ENCODE measurements at regions not wholly inside any gene's neighbourhood (a gene's known extent, or its start where the extent isn't known, plus 50 kb on each side); places are given as distances from the start of the nearest gene placed in this dataset.

DNA sequence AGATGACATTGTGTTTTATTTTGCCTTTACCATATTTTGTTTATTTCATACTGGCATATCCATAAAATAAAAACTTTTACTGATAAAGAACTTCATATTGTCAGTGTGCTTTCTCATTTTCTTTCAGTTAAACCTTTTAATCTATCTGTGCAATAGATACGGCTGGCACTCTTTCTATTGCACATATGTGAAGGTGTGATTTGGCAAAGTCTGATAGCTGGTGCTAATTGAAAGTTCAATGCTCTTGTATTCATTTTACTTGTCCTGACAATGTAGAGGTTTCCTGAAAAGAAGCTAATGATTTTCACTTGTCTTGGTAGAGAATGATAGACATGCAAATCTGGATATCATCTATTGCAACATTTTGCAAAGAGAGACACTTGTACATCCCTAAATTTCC lies 467.0 kb downstream of the NSUN3 start:
- CTCF ChIA-PET, result no interaction called here
- DNase-seq (no peak), ATAC-seq (no peak)
- Mint-ChIP-seq H3K27ac (no peak overlapping the region), H3K27me3 (no peaks in the 10 kb centered on the region), H3K9me3 (ENCODE audit: low read depth) (peaks cover 2% of the 10 kb centered on the region), H3K4me1 (no peaks in the 10 kb centered on the region), H3K36me3 (no peaks in the 10 kb centered on the region), H3K4me3 (no peak overlapping the region)

DNA sequence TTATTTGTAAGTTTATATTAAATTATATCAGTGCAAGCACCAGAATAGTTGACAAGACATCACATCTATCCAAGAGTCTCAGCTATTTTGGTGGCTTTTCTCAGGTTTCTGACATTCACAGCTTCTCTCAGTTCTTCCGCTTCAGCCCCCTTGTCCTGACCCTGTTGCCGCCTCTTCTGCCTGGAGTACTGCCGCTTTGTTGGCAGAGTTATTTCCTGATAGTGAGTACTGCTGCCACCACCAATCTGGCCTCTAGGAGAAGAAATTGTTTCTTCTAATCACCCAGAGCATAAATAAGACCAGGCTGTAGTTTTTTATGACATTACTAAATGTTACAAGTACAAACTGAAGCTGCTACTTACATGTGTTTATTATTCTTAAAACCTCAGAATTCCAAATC lies 470.1 kb downstream of the NSUN3 start:
- CTCF ChIA-PET, result no interaction called here
- no peak for ATAC-seq

DNA sequence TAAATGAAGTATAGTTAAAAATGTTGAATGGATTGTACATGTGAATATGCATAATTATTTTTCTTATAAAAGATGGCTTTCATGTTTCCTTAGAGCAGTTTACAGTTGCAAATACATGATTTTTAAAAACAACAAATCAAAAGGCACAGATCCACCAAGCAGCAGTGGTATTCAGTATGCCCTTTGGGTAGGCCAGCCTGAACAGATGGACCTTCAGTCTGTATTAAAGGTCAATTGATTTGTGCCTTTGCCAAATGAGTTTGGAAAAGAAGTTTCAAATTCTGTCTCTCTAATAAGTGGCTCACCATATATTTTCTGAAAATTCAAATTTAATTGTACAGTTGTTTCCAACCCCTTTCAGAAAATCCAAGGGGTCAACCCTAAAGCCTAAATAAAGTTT lies 477.1 kb downstream of the NSUN3 start:
- Mint-ChIP-seq H3K36me3 (no peaks in the 10 kb centered on the region), H3K4me3 (no peak overlapping the region), H3K27ac (no peak overlapping the region), H3K27me3 (no peaks in the 10 kb centered on the region), H3K9me3 (ENCODE audit: low read depth) (no peaks in the 10 kb centered on the region), H3K4me1 (no peaks in the 10 kb centered on the region)
- CTCF ChIA-PET, result no interaction called here
- DNase-seq, result no peak
- no peak for ATAC-seq

More for the DNA sequence above, 470.1 kb downstream of the NSUN3 start:
- H3K4me3 Mint-ChIP-seq, result no peak overlapping the region
- H3K27me3 Mint-ChIP-seq, result no peaks in the 10 kb centered on the region
- no peaks in the 10 kb centered on the region for H3K36me3 Mint-ChIP-seq
- H3K27ac Mint-ChIP-seq, result no peak overlapping the region
- DNase-seq, result no peak
- H3K4me1 Mint-ChIP-seq, result no peaks in the 10 kb centered on the region
- no peaks in the 10 kb centered on the region for H3K9me3 Mint-ChIP-seq (ENCODE audit: low read depth)

DNA sequence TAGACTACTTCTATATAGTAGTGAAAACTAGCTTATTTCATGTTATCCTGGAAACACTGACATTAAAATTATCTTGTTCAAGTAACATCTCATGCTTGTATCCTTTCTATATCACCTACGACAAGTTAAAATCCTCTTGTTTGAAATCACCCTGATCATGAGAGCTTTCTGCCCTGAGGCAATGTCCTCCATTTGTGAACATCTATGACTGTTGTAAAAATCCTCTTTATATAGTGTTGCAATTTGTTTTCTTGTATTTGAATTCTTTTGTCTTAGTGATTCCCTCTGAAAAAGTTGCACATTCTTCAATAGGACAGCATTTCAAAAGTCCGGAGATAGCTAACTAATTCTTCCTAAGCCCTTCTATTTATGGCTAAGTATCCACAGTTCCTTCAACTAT lies 480.3 kb downstream of the NSUN3 start:
- CTCF ChIA-PET, result no interaction called here
- Mint-ChIP-seq H3K36me3 (no peaks in the 10 kb centered on the region), H3K4me1 (no peaks in the 10 kb centered on the region), H3K27ac (no peak overlapping the region), H3K27me3 (no peaks in the 10 kb centered on the region), H3K4me3 (no peak overlapping the region), H3K9me3 (ENCODE audit: low read depth) (no peaks in the 10 kb centered on the region)
- ATAC-seq (no peak), DNase-seq (no peak)

DNA sequence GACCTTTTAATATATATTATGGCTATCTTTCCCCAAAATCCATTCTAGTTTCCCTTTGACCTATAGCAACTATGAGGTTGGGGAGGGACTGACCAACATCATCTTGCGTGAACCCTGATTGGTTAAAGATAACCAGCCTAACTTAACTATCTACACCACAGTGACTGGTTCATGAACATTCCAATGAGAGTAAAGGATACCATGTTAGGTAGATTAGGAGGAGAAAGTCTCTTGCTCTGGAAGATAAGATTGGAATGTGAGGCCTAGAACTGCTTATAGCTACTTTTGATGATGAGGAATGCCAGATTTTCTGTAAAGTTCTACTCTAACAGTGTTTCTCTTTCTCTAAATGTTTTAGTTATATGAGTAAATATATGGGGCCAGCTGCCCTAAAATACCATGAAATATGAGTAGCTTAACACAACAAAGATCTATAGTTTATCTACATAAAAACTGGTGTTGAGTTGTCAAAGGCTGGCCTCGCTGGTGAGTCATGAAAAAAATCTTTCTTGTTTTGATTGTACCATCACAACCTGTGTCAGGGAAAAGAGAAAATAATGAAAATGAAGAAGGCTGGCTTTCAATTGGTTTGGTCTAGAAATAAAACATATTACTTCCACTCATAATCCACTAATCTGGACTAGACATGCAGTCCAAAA lies 481.4 kb downstream of the NSUN3 start:
- no peak overlapping the region for H3K4me3 Mint-ChIP-seq
- H3K27ac Mint-ChIP-seq, result no peak overlapping the region
- no peak for ATAC-seq
- no peak for DNase-seq
- CTCF ChIA-PET, result no interaction called here
- no peaks in the 10 kb centered on the region for H3K4me1 Mint-ChIP-seq
- no peaks in the 10 kb centered on the region for H3K27me3 Mint-ChIP-seq
- H3K9me3 Mint-ChIP-seq (ENCODE audit: low read depth), result peaks cover 2% of the 10 kb centered on the region
- no peaks in the 10 kb centered on the region for H3K36me3 Mint-ChIP-seq

DNA sequence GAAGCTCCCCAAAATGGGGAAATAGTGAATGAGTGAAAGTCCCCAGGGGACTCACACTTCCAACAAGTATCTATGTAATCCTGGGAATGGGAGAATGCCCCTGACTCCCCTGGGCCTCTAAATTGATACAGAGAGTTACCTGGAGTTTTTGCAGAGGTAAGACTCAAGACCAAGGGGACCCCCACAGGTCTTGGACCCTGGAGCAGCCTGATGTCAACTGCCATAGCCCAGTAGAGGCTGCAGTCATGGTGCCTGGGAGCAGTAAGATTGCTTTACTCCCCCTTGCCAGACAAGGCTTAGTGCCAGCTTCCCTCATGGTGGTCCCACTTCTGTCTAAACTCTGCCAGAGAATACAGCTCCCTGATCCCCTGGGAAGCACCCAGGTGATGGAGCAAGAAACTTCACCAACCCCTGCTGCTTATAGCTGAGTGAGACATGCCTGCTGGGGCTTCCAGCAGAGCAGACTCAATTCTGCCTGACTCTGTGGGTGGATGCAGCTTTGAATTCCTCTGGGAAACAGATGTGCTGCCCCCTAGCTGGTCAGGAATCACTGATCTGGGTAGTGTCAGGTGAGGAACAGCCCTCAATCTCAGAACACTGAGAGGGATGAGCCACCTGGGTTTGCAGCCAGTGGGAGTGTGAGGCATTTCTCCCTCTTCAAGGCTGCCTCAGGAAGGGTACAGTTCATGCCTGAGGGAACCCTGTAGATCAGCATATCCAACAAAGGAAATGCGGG lies 485.9 kb downstream of the NSUN3 start:
- H3K36me3 Mint-ChIP-seq, result no peaks in the 10 kb centered on the region
- no peak overlapping the region for H3K27ac Mint-ChIP-seq
- CTCF ChIA-PET, result no interaction called here
- H3K4me3 Mint-ChIP-seq, result no peak overlapping the region
- no peak for DNase-seq
- no peaks in the 10 kb centered on the region for H3K4me1 Mint-ChIP-seq
- peaks cover 6% of the 10 kb centered on the region for H3K9me3 Mint-ChIP-seq (ENCODE audit: low read depth)
- H3K27me3 Mint-ChIP-seq, result no peaks in the 10 kb centered on the region
- ATAC-seq, result no peak

DNA sequence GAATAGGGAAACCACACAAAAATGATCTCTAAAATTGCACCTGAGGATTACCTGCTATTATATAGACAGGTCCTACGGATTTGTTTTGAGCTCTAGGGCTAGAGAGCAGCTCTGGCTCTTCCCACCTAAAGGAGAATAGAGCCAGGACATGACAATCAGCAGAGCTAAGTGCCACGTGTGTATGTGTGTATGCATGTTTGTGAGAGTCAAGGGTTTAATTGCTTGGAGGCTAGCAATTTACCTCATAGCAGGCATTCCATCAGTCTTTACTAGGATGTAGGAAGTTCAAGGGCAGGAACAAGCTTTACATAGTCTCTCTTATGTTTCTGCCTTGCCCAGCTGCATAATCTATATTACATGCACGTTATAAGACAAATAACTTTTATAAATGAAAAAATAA lies 498.2 kb downstream of the NSUN3 start:
- no peak overlapping the region for H3K4me3 Mint-ChIP-seq
- no peak for DNase-seq
- H3K27me3 Mint-ChIP-seq, result no peaks in the 10 kb centered on the region
- no peaks in the 10 kb centered on the region for H3K4me1 Mint-ChIP-seq
- CTCF ChIA-PET, result no interaction called here
- ATAC-seq, result no peak
- no peaks in the 10 kb centered on the region for H3K36me3 Mint-ChIP-seq
- no peaks in the 10 kb centered on the region for H3K9me3 Mint-ChIP-seq (ENCODE audit: low read depth)
- no peak overlapping the region for H3K27ac Mint-ChIP-seq

DNA sequence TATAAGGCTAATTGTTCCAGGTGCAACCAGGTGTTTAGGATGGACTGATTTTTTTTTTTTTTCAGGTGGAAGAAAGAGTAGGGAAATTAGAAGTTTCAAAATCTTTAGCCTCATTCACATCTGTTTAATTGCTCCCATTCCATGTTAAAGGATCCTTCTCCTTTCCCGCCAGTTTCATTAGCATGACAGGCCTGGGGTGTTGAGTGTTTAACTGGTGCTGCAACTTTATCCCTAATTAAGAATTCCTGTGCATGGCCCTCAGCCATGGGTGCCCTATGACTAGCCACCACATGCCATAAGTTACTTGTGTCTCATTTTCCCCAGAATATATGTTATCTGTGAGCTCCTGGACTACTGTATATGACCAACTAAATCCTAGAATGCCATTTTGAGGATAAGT lies 501.4 kb downstream of the NSUN3 start:
- Mint-ChIP-seq H3K27me3 (no peaks in the 10 kb centered on the region), H3K27ac (no peak overlapping the region), H3K36me3 (no peaks in the 10 kb centered on the region), H3K4me3 (no peak overlapping the region), H3K4me1 (no peaks in the 10 kb centered on the region), H3K9me3 (ENCODE audit: low read depth) (no peaks in the 10 kb centered on the region)
- no peak for ATAC-seq
- CTCF ChIA-PET, result no interaction called here
- DNase-seq, result no peak

DNA sequence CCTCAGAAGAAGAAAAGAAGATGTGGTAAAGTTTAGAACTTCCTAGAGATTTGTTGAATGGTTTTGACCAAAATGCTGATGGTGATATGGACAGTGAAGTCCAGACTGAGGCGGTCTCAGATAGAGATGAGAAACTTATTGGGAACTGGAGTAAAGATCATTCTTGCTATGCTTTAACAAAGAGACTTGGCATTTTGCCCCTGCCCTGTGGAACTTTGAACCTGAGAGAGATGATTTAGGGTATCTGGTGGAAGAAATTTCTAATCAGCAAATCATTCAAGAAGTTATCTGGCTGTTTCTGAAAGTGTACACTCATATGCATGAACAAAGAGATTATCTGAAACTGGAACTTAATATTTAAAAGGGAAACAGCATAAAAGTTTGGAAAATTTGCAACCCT lies 505.2 kb downstream of the NSUN3 start:
- CTCF ChIA-PET, result no interaction called here
- H3K27ac Mint-ChIP-seq, result no peak overlapping the region
- no peak for DNase-seq
- no peaks in the 10 kb centered on the region for H3K4me1 Mint-ChIP-seq
- no peak overlapping the region for H3K4me3 Mint-ChIP-seq
- H3K36me3 Mint-ChIP-seq, result no peaks in the 10 kb centered on the region
- no peaks in the 10 kb centered on the region for H3K27me3 Mint-ChIP-seq
- ATAC-seq, result no peak
- H3K9me3 Mint-ChIP-seq (ENCODE audit: low read depth), result no peaks in the 10 kb centered on the region

DNA sequence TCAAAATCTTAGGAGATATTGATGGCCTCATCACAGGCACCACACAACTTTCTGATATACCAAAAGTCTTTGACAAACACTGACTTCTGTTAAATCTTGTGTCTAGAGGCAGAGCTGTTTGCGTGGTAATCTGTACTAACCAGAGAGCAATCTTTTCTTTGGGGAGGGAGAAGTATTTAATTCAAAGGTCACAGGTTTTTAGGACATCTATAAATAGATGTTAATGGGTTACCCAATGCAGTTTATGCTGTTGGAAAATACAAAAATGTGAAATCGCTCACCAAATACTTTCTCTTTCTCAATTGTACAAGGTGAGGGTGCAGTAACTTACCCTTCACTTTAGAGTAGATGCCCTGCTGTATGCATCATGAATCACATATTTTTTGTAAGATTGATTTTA lies 510.5 kb downstream of the NSUN3 start:
- H3K36me3 Mint-ChIP-seq, result no peaks in the 10 kb centered on the region
- H3K27me3 Mint-ChIP-seq, result no peaks in the 10 kb centered on the region
- CTCF ChIA-PET, result no interaction called here
- no peaks in the 10 kb centered on the region for H3K4me1 Mint-ChIP-seq
- H3K9me3 Mint-ChIP-seq (ENCODE audit: low read depth), result peaks cover 7% of the 10 kb centered on the region
- ATAC-seq (no peak), DNase-seq (no peak)
- H3K27ac Mint-ChIP-seq, result no peak overlapping the region
- H3K4me3 Mint-ChIP-seq, result no peak overlapping the region

DNA sequence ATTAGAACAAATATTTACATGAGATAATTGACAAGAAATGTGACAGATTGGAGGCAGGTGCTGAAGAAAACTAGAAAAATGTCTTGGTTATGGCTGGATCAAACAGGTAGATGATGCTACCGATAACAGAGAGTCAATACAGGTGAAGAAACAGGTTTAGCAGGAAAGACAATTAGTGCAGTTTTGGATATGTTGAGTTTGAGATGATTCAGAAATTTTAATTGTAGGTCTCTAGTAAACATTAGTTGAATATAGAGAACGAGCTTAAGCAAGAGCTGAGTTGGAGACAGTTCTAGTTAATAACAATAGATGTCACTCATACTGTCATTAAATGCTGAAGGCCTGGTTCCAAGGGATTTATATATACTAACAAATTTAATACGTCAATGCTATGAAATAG lies 524.4 kb downstream of the NSUN3 start:
- no peak overlapping the region for H3K27ac Mint-ChIP-seq
- CTCF ChIA-PET, result no interaction called here
- H3K4me1 Mint-ChIP-seq, result no peaks in the 10 kb centered on the region
- ATAC-seq, result no peak
- no peaks in the 10 kb centered on the region for H3K36me3 Mint-ChIP-seq
- no peak overlapping the region for H3K4me3 Mint-ChIP-seq
- H3K9me3 Mint-ChIP-seq (ENCODE audit: low read depth), result peaks cover 2% of the 10 kb centered on the region
- no peak for DNase-seq
- no peaks in the 10 kb centered on the region for H3K27me3 Mint-ChIP-seq

DNA sequence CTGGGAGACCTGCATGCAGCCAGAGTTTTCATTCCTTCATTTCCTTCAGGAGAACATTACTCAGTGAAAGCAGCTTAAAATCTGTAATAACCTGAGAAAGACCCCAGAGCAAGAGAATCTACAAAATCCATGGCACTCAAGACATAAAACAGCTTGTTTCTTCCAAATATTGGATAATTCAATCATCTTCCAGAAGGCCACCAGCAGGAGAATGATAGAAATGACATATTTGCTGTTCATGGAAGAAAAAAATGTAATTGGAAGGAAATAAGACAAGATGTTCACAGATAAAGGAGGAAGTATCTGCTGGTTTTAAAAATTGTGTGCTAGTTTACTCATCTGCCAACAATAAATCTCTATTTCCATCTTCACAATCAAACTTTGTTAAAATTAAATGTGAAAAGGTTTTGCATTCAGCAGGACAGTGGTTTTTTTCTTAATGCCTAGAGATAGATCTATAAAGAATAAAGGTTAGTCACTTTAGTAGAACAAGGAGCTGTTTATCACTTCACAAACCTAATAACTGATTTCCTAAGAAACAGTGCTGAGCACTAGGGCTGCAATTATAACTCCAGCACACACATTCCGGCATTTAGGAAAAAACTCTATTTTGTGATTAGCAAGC lies 530.8 kb downstream of the NSUN3 start:
- CTCF ChIA-PET, result no interaction called here
- no peaks in the 10 kb centered on the region for H3K36me3 Mint-ChIP-seq

DNA sequence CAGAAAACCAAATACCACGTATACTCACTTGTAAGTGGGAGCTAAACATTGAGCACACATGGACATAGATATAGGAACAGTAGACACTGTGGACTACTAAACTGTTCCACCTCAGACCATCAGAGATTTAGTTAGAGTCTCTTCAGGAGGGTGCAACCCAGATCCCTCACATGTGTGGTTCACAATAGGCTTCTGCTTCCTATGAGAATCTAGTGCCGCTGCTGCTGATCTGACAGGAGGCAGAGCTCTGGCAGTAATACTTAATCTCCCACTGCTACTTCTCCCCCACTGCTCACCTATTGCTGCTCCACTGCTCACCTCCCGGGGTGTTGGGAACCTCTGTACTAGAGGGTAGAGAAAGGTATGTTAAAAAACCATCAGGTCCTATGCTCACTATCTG lies 533.3 kb downstream of the NSUN3 start:
- H3K4me1 Mint-ChIP-seq, result no peaks in the 10 kb centered on the region
- H3K9me3 Mint-ChIP-seq (ENCODE audit: low read depth), result peaks cover 2% of the 10 kb centered on the region
- no peaks in the 10 kb centered on the region for H3K36me3 Mint-ChIP-seq
- H3K27me3 Mint-ChIP-seq, result no peaks in the 10 kb centered on the region
- DNase-seq (no peak), ATAC-seq (no peak)
- no peak overlapping the region for H3K4me3 Mint-ChIP-seq
- CTCF ChIA-PET, result no interaction called here
- H3K27ac Mint-ChIP-seq, result no peak overlapping the region

More for the DNA sequence above, 530.8 kb downstream of the NSUN3 start:
- Mint-ChIP-seq H3K27me3 (no peaks in the 10 kb centered on the region), H3K4me1 (no peaks in the 10 kb centered on the region), H3K4me3 (no peak overlapping the region), H3K9me3 (ENCODE audit: low read depth) (peaks cover 2% of the 10 kb centered on the region), H3K27ac (no peak overlapping the region)
- ATAC-seq, result no peak
- no peak for DNase-seq

DNA sequence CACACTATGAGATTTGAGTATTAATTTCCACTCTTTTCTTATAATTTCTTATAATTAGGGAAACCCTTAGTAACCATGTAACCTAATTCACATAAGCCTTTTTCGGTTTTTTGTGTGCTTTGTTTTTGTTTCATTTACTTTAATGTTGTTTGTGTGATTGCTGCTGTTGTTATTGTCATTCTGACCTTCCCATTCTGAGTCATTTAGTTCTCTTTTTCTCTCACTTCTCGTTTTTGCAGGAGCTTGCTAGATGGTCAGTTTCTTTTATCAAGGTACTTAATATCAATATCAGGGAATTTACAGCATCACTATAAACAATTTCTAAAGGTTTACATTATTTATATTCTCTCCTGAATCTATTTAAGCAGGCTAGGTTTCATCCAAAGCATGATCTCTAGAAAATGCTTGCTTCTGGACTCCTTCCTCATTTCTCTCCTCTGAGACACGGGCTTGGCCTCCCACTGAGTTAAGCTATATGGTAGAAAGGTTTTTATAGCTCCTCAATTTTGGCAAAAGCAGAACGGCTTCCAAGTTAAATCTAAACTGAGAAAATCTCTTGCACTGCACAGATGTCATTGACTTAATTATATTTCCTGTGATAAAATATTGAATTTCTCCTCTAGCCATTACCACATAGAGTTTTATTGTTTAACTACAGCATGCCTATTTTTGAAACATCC lies 534.2 kb downstream of the NSUN3 start:
- Mint-ChIP-seq H3K4me3 (no peak overlapping the region), H3K9me3 (ENCODE audit: low read depth) (peaks cover 2% of the 10 kb centered on the region), H3K27ac (no peak overlapping the region), H3K4me1 (no peaks in the 10 kb centered on the region), H3K36me3 (no peaks in the 10 kb centered on the region), H3K27me3 (no peaks in the 10 kb centered on the region)
- no peak for ATAC-seq
- CTCF ChIA-PET, result no interaction called here
- no peak for DNase-seq

Data from activated CD8-positive, alpha-beta memory T cell treated with anti-CD3 and anti-CD28 coated beads, Interleukin-2, amount 10 ng/mL, durations not matched to agents 7 days and 5 days (primary cell).